Endodermal cell (in vitro differentiated cells): ENCODE measurements at regions not wholly inside any gene's neighbourhood (a gene's known extent, or its start where the extent isn't known, plus 50 kb on each side); places are given as distances from the start of the nearest gene placed in this dataset.

Experiments used
- DNase-seq: peaks from one replicate; pipeline ENCODE4 v3.0.0-alpha.2; 2017
- H3K27ac ChIP-seq: 2 replicates; pipeline ENCODE4 v1.5.1; 2013; ENCODE audit warnings: mild to moderate bottlenecking, low read depth, low read length, moderate library complexity
- H3K27me3 ChIP-seq: 2 replicates; pipeline ENCODE4 v1.6.1; 2013; ENCODE audit warnings: mild to moderate bottlenecking, low read length, moderate library complexity; ENCODE audit not compliant: insufficient read depth, control insufficient read depth, poor library complexity, severe bottlenecking
- H3K36me3 ChIP-seq: 2 replicates; pipeline ENCODE4 v1.7.0; 2013; ENCODE audit warnings: mild to moderate bottlenecking, low read length, moderate library complexity; ENCODE audit not compliant: control insufficient read depth, insufficient read depth
- H3K4me1 ChIP-seq: one replicate; pipeline ENCODE4 v1.7.0; 2013; ENCODE audit warnings: low read length; ENCODE audit not compliant: control insufficient read depth, insufficient read depth
- H3K4me3 ChIP-seq: 2 replicates; pipeline ENCODE4 v1.5.1; 2013; ENCODE audit warnings: mild to moderate bottlenecking, low read length, moderate library complexity
- H3K9ac ChIP-seq: 2 replicates; pipeline ENCODE4 v1.6.1; 2013; ENCODE audit warnings: mild to moderate bottlenecking, low read length, moderate library complexity; ENCODE audit not compliant: poor library complexity, severe bottlenecking; ENCODE audit errors: extremely low read depth
- H3K9me3 ChIP-seq: 2 replicates; pipeline ENCODE4 v1.6.1; 2013; ENCODE audit warnings: mild to moderate bottlenecking, low read length, moderate library complexity; ENCODE audit not compliant: control insufficient read depth
- H3K27ac Mint-ChIP-seq: 2 replicates; pipeline ENCODE4 v1.8.0; 2020; ENCODE audit warnings: mixed read lengths
- H3K27me3 Mint-ChIP-seq: 2 replicates; pipeline ENCODE4 v1.8.0; 2021; ENCODE audit warnings: mild to moderate bottlenecking, mixed read lengths; ENCODE audit not compliant: insufficient read depth
- H3K36me3 Mint-ChIP-seq: 2 replicates; pipeline ENCODE4 v1.8.0; 2020; ENCODE audit warnings: low read depth, mixed read lengths
- H3K4me1 Mint-ChIP-seq: 2 replicates; pipeline ENCODE4 v1.8.0; 2020; ENCODE audit warnings: mixed read lengths
- H3K4me3 Mint-ChIP-seq: 2 replicates; pipeline ENCODE4 v1.8.0; 2020; ENCODE audit warnings: mild to moderate bottlenecking, moderate library complexity, mixed read lengths
- H3K9me3 Mint-ChIP-seq: 2 replicates; pipeline ENCODE4 v1.8.0; 2020; ENCODE audit warnings: mild to moderate bottlenecking, mixed read lengths
- WGBS, 2 experiments: methylation state at CpG; one replicate each; pipeline versions ENCODE4 v1.1.5 to v1.1.7; 2013; ENCODE audit warnings: missing lambda C conversion rate in 2 of 2, mixed read lengths in 1 of 2; ENCODE audit not compliant: insufficient coverage in 1 of 2, insufficient read length in 1 of 2; 5-methylcytosine and 5-hydroxymethylcytosine counted together
- TF ChIP-seq, protein P1 (sequence below): fragments of 200-600 bp; sonication (generic); conservative IDR thresholded peaks from 2 replicates; pipeline ENCODE4 v1.5.0; 2021; ENCODE audit warnings: antibody characterized with exemption, mild to moderate bottlenecking

DNA sequence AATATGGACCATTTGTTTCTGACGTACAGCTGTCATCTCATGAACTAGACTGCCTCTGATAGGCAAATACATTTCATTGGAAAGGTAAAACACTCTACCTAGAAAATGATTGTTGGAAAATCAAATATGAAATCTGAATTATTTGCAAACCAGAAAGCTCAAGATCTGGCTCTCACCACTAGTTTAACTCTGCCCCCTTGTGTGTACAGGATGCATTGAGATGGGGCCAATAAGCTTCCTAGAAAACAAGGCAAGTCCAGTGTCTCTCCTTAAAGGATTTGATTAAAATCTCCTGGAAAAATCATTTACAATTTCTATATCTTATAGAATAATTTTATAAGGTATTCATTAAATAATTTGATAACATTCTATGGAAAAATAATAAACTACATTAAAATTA is 311.9 kb upstream of the ANKH start:
- no peaks in the 10 kb centered on the region for H3K4me1 Mint-ChIP-seq
- TF ChIP-seq, protein P1, sequence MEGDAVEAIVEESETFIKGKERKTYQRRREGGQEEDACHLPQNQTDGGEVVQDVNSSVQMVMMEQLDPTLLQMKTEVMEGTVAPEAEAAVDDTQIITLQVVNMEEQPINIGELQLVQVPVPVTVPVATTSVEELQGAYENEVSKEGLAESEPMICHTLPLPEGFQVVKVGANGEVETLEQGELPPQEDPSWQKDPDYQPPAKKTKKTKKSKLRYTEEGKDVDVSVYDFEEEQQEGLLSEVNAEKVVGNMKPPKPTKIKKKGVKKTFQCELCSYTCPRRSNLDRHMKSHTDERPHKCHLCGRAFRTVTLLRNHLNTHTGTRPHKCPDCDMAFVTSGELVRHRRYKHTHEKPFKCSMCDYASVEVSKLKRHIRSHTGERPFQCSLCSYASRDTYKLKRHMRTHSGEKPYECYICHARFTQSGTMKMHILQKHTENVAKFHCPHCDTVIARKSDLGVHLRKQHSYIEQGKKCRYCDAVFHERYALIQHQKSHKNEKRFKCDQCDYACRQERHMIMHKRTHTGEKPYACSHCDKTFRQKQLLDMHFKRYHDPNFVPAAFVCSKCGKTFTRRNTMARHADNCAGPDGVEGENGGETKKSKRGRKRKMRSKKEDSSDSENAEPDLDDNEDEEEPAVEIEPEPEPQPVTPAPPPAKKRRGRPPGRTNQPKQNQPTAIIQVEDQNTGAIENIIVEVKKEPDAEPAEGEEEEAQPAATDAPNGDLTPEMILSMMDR: peak; percentile 76
- H3K4me3 ChIP-seq: no peak overlapping the region
- no peaks in the 10 kb centered on the region for H3K36me3 Mint-ChIP-seq
- H3K27me3 ChIP-seq: no peaks in the 10 kb centered on the region
- no peak overlapping the region for H3K27ac ChIP-seq
- no peak overlapping the region for H3K27ac Mint-ChIP-seq
- no peaks in the 10 kb centered on the region for H3K27me3 Mint-ChIP-seq
- H3K9me3 ChIP-seq: no peaks in the 10 kb centered on the region
- peaks cover 2% of the 10 kb centered on the region for H3K9me3 Mint-ChIP-seq
- DNase-seq: no peak
- H3K36me3 ChIP-seq: no peaks in the 10 kb centered on the region
- no peaks in the 10 kb centered on the region for H3K4me1 ChIP-seq
- 81% methylated on average over 1 of the region's 1 CpG; no CpG with 5 or more reads in 1 of the 2 experiments for WGBS, 2 experiments
- no peak overlapping the region for H3K9ac ChIP-seq
- H3K4me3 Mint-ChIP-seq: no peak overlapping the region

DNA sequence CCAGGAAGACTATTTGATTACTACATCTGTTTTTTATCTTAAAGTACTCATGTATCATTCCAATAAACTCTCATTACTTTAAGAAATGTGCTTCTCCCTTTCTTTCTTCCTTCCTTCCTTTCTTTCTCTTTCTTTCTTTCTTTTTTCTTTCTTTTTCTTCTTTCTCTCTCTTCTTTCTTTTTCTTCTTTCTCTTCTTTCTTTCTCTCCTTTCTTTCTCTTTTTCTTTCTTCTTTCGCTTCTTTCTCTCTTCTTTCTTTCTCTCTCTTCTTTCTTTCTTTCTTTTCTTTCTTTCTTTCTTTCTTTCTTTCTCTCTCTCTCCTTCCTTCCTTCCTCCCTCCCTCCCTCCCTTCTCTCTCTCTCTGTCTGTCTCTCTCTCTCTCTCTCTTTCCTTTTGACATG is 298.6 kb upstream of the ANKH start:
- H3K27me3 Mint-ChIP-seq: peaks cover 3% of the 10 kb centered on the region
- Histone ChIP-seq H3K36me3 (no peaks in the 10 kb centered on the region), H3K9ac (no peak overlapping the region), H3K27ac (no peak overlapping the region), H3K4me3 (no peak overlapping the region), H3K27me3 (no peaks in the 10 kb centered on the region), H3K9me3 (peaks cover 5% of the 10 kb centered on the region), H3K4me1 (no peaks in the 10 kb centered on the region)
- H3K36me3 Mint-ChIP-seq: no peaks in the 10 kb centered on the region
- no peak for DNase-seq
- no peak overlapping the region for H3K27ac Mint-ChIP-seq
- no peak overlapping the region for H3K4me3 Mint-ChIP-seq
- H3K4me1 Mint-ChIP-seq: no peaks in the 10 kb centered on the region
- TF ChIP-seq, protein P1: no peak
- peaks cover 6% of the 10 kb centered on the region for H3K9me3 Mint-ChIP-seq
- 77 to 94% methylated on average over 1 of the region's 1 CpG for WGBS, 2 experiments

DNA sequence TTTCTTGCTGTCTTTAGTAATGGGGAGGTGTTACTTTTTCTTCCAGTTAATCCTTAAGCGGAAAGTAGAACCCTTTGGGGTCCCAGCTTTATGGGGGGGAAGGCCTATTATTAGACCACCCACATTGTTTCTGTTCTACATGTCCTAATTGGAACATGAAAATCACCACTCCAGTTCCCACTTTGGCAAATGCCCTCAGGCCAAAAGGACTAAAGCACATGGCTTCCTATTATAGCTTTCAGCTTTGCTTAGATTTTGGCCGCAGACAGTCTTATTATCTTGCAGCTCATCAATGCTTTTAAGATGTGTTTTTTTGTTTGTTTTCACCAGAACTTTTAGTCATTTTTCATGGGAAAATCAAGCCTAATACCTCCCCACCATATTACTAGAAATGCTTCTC is 296.8 kb upstream of the ANKH start:
- no peak for DNase-seq
- Histone ChIP-seq H3K4me1 (no peaks in the 10 kb centered on the region), H3K27ac (no peak overlapping the region), H3K4me3 (no peak overlapping the region), H3K36me3 (no peaks in the 10 kb centered on the region), H3K9me3 (no peaks in the 10 kb centered on the region), H3K9ac (no peak overlapping the region), H3K27me3 (no peaks in the 10 kb centered on the region)
- Mint-ChIP-seq H3K36me3 (no peaks in the 10 kb centered on the region), H3K9me3 (peaks cover 6% of the 10 kb centered on the region), H3K27me3 (peaks cover 3% of the 10 kb centered on the region), H3K27ac (no peak overlapping the region), H3K4me3 (no peak overlapping the region), H3K4me1 (no peaks in the 10 kb centered on the region)
- 92% methylated on average over 2 of the region's 2 CpGs; no CpG with 5 or more reads in 1 of the 2 experiments for WGBS, 2 experiments
- TF ChIP-seq, protein P1: no peak
